ENCODE measurements at regions not wholly inside any gene's neighbourhood (a gene's known extent, or its start where the extent isn't known, plus 50 kb on each side); places are given as distances from the start of the nearest gene placed in this dataset.

GRCh38 chrY:7463196-7463595, 551.6 kb upstream of the AMELY start:
- TF ChIP-seq EP300 (IDR thresholded peaks at IDR 0.05), result no peak
- no peak for TF ChIP-seq CTCF (IDR thresholded peaks at IDR 0.05)
- TF ChIP-seq POLR2A (IDR thresholded peaks at IDR 0.05), result no peak
- intact Hi-C loops (cut with DNase I), result no loop called here
- WGBS, 3 donors, result no CpG with 5 or more reads among the region's 2 CpGs

DNA sequence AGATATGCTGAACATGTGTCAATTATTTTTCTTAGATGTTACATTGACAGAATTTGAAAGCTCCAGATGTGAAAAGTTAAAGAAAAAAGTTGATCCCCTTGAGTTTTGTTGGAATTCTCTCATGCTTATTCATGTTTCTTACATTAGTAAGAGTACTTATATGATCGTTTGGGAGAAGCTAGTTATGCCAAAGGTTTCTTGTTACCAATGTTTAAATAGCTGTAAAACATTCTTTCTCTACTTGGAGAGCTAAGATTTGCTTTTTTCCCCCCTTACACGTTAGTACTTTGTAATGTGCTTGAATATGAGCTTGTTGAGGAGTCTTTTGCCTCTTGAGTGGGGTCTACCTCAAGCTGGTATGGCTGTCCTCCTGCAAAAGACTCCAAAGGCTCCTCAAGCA, 551.1 kb upstream of the AMELY start:
- H3K27me3 ChIP-seq, result no peaks in the 10 kb centered on the region
- H3K36me3 ChIP-seq, result no peaks in the 10 kb centered on the region
- WGBS, 3 donors, result no CpG with 5 or more reads among the region's 2 CpGs
- no peak for DNase-seq
- no peaks in the 10 kb centered on the region for H3K4me1 ChIP-seq (ENCODE audit: insufficient read depth)
- H3K9me3 ChIP-seq, result no peaks in the 10 kb centered on the region
- no peak overlapping the region for H3K4me3 ChIP-seq
- TF ChIP-seq CTCF (IDR thresholded peaks at IDR 0.05) (no peak), EP300 (IDR thresholded peaks at IDR 0.05) (no peak), POLR2A (IDR thresholded peaks at IDR 0.05) (no peak)
- intact Hi-C loops (cut with DNase I), result no loop called here
- no peak overlapping the region for H3K27ac ChIP-seq

More at GRCh38 chrY:7463196-7463595, 551.6 kb upstream of the AMELY start:
- no peak for DNase-seq
- Histone ChIP-seq H3K27me3 (no peaks in the 10 kb centered on the region), H3K36me3 (no peaks in the 10 kb centered on the region), H3K27ac (no peak overlapping the region), H3K4me1 (ENCODE audit: insufficient read depth) (no peaks in the 10 kb centered on the region), H3K9me3 (no peaks in the 10 kb centered on the region), H3K4me3 (no peak overlapping the region)

GRCh38 chrY:7461873-7462525, 550.4 kb upstream of the AMELY start:
- H3K36me3 ChIP-seq, result no peaks in the 10 kb centered on the region
- H3K27me3 ChIP-seq, result no peaks in the 10 kb centered on the region
- H3K4me3 ChIP-seq, result no peak overlapping the region
- no peak overlapping the region for H3K27ac ChIP-seq
- no peak for DNase-seq
- WGBS, 3 donors, result no CpG with 5 or more reads among the region's 6 CpGs
- no peaks in the 10 kb centered on the region for H3K9me3 ChIP-seq
- TF ChIP-seq EP300 (IDR thresholded peaks at IDR 0.05) (no peak), POLR2A (IDR thresholded peaks at IDR 0.05) (no peak), CTCF (IDR thresholded peaks at IDR 0.05) (no peak)
- no peaks in the 10 kb centered on the region for H3K4me1 ChIP-seq (ENCODE audit: insufficient read depth)
- intact Hi-C loops (cut with DNase I), result no loop called here

DNA sequence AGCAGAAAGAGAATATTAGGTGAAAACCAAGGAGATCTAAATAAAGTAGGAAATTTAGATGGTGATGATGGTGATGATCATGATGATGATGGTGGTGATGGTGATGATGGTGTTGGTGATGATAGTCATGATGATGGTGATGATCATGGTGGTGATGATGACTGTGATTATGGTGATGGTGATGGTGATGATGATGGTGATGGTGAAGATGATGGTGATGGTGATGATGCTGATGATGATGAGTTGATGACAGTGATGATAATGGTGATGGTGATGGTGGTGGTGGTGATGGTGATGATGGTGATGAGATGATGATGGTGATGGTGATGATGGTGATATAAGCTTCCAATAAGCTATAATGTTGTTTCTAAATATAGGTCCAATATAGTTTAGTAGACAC, 548.2 kb upstream of the AMELY start:
- H3K4me1 ChIP-seq (ENCODE audit: insufficient read depth), result no peaks in the 10 kb centered on the region
- no peaks in the 10 kb centered on the region for H3K27me3 ChIP-seq
- no peaks in the 10 kb centered on the region for H3K9me3 ChIP-seq
- intact Hi-C loops (cut with DNase I), result no loop called here
- no peak for DNase-seq
- H3K36me3 ChIP-seq, result no peaks in the 10 kb centered on the region
- no peak overlapping the region for H3K27ac ChIP-seq
- TF ChIP-seq POLR2A (IDR thresholded peaks at IDR 0.05), result no peak
- TF ChIP-seq CTCF (IDR thresholded peaks at IDR 0.05), result no peak
- no peak for TF ChIP-seq EP300 (IDR thresholded peaks at IDR 0.05)
- H3K4me3 ChIP-seq, result no peak overlapping the region

All from ovary (tissue), 7 donors.